Gastrocnemius medialis (tissue), 4 donors: ENCODE measurements at regions not wholly inside any gene's neighbourhood (a gene's known extent, or its start where the extent isn't known, plus 50 kb on each side); places are given as distances from the start of the nearest gene placed in this dataset.

Experiments used
- ATAC-seq, 2 donors: fragments of 150-250 bp; one replicate each; pipeline ENCODE4 v1.9.1; 2016
- DNase-seq, 2 donors: peaks; one replicate each; pipeline ENCODE4 v3.0.0-alpha.2; 2019
- H3K27ac ChIP-seq, 4 donors: fragments of 200-600 bp; sonication (generic); 1 replicate in 1 of 4; 2 replicates in 3 of 4; pipeline ENCODE4 v1.5.1; 2016 to 2018; ENCODE audit warnings: mild to moderate bottlenecking in 2 of 4, moderate library complexity in 1 of 4
- H3K27me3 ChIP-seq, 3 donors: fragments of 200-600 bp; sonication (generic) in 2 of 3; 1 replicate in 1 of 3; 2 replicates in 2 of 3; pipeline versions ENCODE4 v1.5.1 to v1.6.0; 2016 to 2019; ENCODE audit warnings: mild to moderate bottlenecking in 1 of 3, moderate library complexity in 1 of 3
- H3K36me3 ChIP-seq, 2 donors: fragments of 200-600 bp; sonication (generic) in 1 of 2; one replicate each; pipeline ENCODE4 v1.5.1; 2017 to 2018
- H3K4me1 ChIP-seq, 2 donors: fragments of 200-600 bp; sonication (generic) in 1 of 2; one replicate each; pipeline ENCODE4 v1.5.1; 2016 to 2017; ENCODE audit warnings: mild to moderate bottlenecking in 2 of 2
- H3K4me3 ChIP-seq, 4 donors: fragments of 200-600 bp; sonication (generic) in 3 of 4; 1 replicate in 1 of 4; 2 replicates in 3 of 4; pipeline ENCODE4 v1.5.1; 2016 to 2019; ENCODE audit warnings: mild to moderate bottlenecking in 2 of 4
- H3K9me3 ChIP-seq, 3 donors: fragments of 200-600 bp; sonication (generic) in 2 of 3; 1 replicate in 1 of 3; 2 replicates in 2 of 3; pipeline ENCODE4 v1.5.1; 2016 to 2019
- CTCF ChIP-seq, 5 experiments: fragments of 450-650 bp in 3 of 5; fragments of 200-600 bp in 2 of 5; sonication (generic) in 2 of 5; IDR thresholded peaks in 4 of 5; conservative IDR thresholded peaks in 1 of 5; 1 replicate in 4 of 5; 2 replicates in 1 of 5; pipeline ENCODE4 v1.5.1; 2016 to 2019; ENCODE audit warnings: antibody characterized with exemption in 5 of 5, mild to moderate bottlenecking in 3 of 5, moderate library complexity in 3 of 5
- POLR2A ChIP-seq, 2 donors: fragments of 450-650 bp; IDR thresholded peaks; one replicate each; pipeline ENCODE4 v1.6.1; 2017; ENCODE audit warnings: antibody characterized with exemption in 2 of 2, mild to moderate bottlenecking in 2 of 2, moderate library complexity in 2 of 2
- in situ Hi-C, 4 donors: fragments of 200-750 bp; cut with MboI; loops; one replicate each; pipeline versions ENCODE4 v1.15.0 to v1.8.0; 2017; ENCODE audit warnings: low sequenced_read_pairs in 4 of 4
- intact Hi-C: fragments of 100-400 bp; cut with DNase I; formaldehyde crosslinking; loops from one replicate; pipeline ENCODE4 v1.15.1; 2023; ENCODE audit warnings: low total_unique reads

GRCh38 chr4:160257318-160257717, 1154.4 kb downstream of the RAPGEF2 start:
- TF ChIP-seq CTCF (IDR thresholded peaks at IDR 0.05 in 4 of 5, conservative IDR thresholded peaks at IDR 0.05 in 1 of 5), result no peak
- TF ChIP-seq POLR2A (IDR thresholded peaks at IDR 0.05), result no peak
- Histone ChIP-seq H3K4me1 (no peaks in the 10 kb centered on the region), H3K4me3 (no peak overlapping the region), H3K27ac (no peak overlapping the region), H3K9me3 (no peaks in the 10 kb centered on the region), H3K27me3 (no peaks in the 10 kb centered on the region), H3K36me3 (no peaks in the 10 kb centered on the region)
- in situ Hi-C loops (no loop called here), intact Hi-C loops (no loop called here)
- DNase-seq (no peak), ATAC-seq (no peak)

- Histone ChIP-seq H3K27ac (no peak overlapping the region), H3K4me3 (no peak overlapping the region), H3K27me3 (no peaks in the 10 kb centered on the region), H3K9me3 (no peaks in the 10 kb centered on the region), H3K4me1 (no peaks in the 10 kb centered on the region), H3K36me3 (no peaks in the 10 kb centered on the region)
- TF ChIP-seq POLR2A (IDR thresholded peaks at IDR 0.05), result no peak
- no peak for TF ChIP-seq CTCF (IDR thresholded peaks at IDR 0.05 in 4 of 5, conservative IDR thresholded peaks at IDR 0.05 in 1 of 5)
- in situ Hi-C loops (no loop called here), intact Hi-C loops (no loop called here)
- ATAC-seq, result peak in 1 of 2 donors; percentile 24
- no peak for DNase-seq
Observed at GRCh38 chr4:160265014-160265413, 1162.1 kb downstream of the RAPGEF2 start.

GRCh38 chr4:160265836-160266235, 1163.0 kb downstream of the RAPGEF2 start:
- TF ChIP-seq POLR2A (IDR thresholded peaks at IDR 0.05), result no peak
- TF ChIP-seq CTCF (IDR thresholded peaks at IDR 0.05 in 4 of 5, conservative IDR thresholded peaks at IDR 0.05 in 1 of 5), result no peak
- in situ Hi-C loops, result no loop called here
- no peaks in the 10 kb centered on the region for H3K4me1 ChIP-seq
- no peaks in the 10 kb centered on the region for H3K36me3 ChIP-seq
- DNase-seq (no peak), ATAC-seq (no peak)
- intact Hi-C loops, result no loop called here
- H3K27ac ChIP-seq, result no peak overlapping the region
- H3K4me3 ChIP-seq, result no peak overlapping the region
- no peaks in the 10 kb centered on the region for H3K9me3 ChIP-seq
- H3K27me3 ChIP-seq, result no peaks in the 10 kb centered on the region

- no peaks in the 10 kb centered on the region for H3K27me3 ChIP-seq
- H3K4me1 ChIP-seq, result no peaks in the 10 kb centered on the region
- no peak for DNase-seq
- intact Hi-C loops (no loop called here), in situ Hi-C loops (no loop called here)
- TF ChIP-seq POLR2A (IDR thresholded peaks at IDR 0.05) (no peak), CTCF (IDR thresholded peaks at IDR 0.05 in 4 of 5, conservative IDR thresholded peaks at IDR 0.05 in 1 of 5) (no peak)
- ATAC-seq, result no peak
- H3K9me3 ChIP-seq, result no peaks in the 10 kb centered on the region
- no peaks in the 10 kb centered on the region for H3K36me3 ChIP-seq
- H3K4me3 ChIP-seq, result no peak overlapping the region
- H3K27ac ChIP-seq, result no peak overlapping the region
Observed at GRCh38 chr4:160276785-160277325, 1174.0 kb downstream of the RAPGEF2 start.

- ATAC-seq, result no peak
- TF ChIP-seq POLR2A (IDR thresholded peaks at IDR 0.05), result no peak
- TF ChIP-seq CTCF (IDR thresholded peaks at IDR 0.05 in 4 of 5, conservative IDR thresholded peaks at IDR 0.05 in 1 of 5), result no peak
- no peaks in the 10 kb centered on the region for H3K27me3 ChIP-seq
- H3K36me3 ChIP-seq, result no peaks in the 10 kb centered on the region
- DNase-seq, result no peak
- no peak overlapping the region for H3K4me3 ChIP-seq
- no peaks in the 10 kb centered on the region for H3K4me1 ChIP-seq
- no peaks in the 10 kb centered on the region for H3K9me3 ChIP-seq
- intact Hi-C loops (no loop called here), in situ Hi-C loops (no loop called here)
- H3K27ac ChIP-seq, result no peak overlapping the region
Observed at GRCh38 chr4:160283081-160283480, 1180.2 kb downstream of the RAPGEF2 start.
